ENCODE measurements at regions not wholly inside any gene's neighbourhood (a gene's known extent, or its start where the extent isn't known, plus 50 kb on each side); places are given as distances from the start of the nearest gene placed in this dataset.

GRCh38 chr3:164890061-164890460 is 188.2 kb downstream of the SI start:
- H3K27me3 ChIP-seq: no peaks in the 10 kb centered on the region
- DNase-seq (no peak), ATAC-seq (ENCODE audit: low FRiP score in 2 of 2) (no peak)
- H3K9me3 ChIP-seq: peaks cover 0 to 20% (median 0%) of the 10 kb centered on the region in 4 donors
- H3K4me3 ChIP-seq: no peak overlapping the region
- no peak for TF ChIP-seq CTCF (IDR thresholded peaks at IDR 0.05)
- no peak for TF ChIP-seq EP300 (IDR thresholded peaks at IDR 0.05)
- TF ChIP-seq POLR2AphosphoS5 (IDR thresholded peaks at IDR 0.05): no peak
- TF ChIP-seq POLR2A (IDR thresholded peaks at IDR 0.05): no peak
- H3K36me3 ChIP-seq: no peaks in the 10 kb centered on the region
- H3K27ac ChIP-seq: no peak overlapping the region
- no peaks in the 10 kb centered on the region for H3K4me1 ChIP-seq

GRCh38 chr3:164883171-164883570 is 195.1 kb downstream of the SI start:
- no peaks in the 10 kb centered on the region for H3K27me3 ChIP-seq
- H3K36me3 ChIP-seq: no peaks in the 10 kb centered on the region
- DNase-seq (no peak), ATAC-seq (ENCODE audit: low FRiP score in 2 of 2) (no peak)
- no peak overlapping the region for H3K27ac ChIP-seq
- no peak overlapping the region for H3K4me3 ChIP-seq
- no peak for TF ChIP-seq POLR2A (IDR thresholded peaks at IDR 0.05)
- no peak for TF ChIP-seq EP300 (IDR thresholded peaks at IDR 0.05)
- TF ChIP-seq CTCF (IDR thresholded peaks at IDR 0.05): no peak
- no peak for TF ChIP-seq POLR2AphosphoS5 (IDR thresholded peaks at IDR 0.05)
- peaks cover 0 to 12% (median 0%) of the 10 kb centered on the region in 4 donors for H3K9me3 ChIP-seq
- no peaks in the 10 kb centered on the region for H3K4me1 ChIP-seq

GRCh38 chr3:164879201-164879600 is 199.1 kb downstream of the SI start:
- no peaks in the 10 kb centered on the region for H3K4me1 ChIP-seq
- ATAC-seq (ENCODE audit: low FRiP score in 2 of 2): no peak
- no peak overlapping the region for H3K27ac ChIP-seq
- no peak overlapping the region for H3K4me3 ChIP-seq
- WGBS, 2 donors: 63 to 64% methylated on average over 4 of the region's 4 CpGs
- TF ChIP-seq CTCF (IDR thresholded peaks at IDR 0.05): no peak
- no peak for TF ChIP-seq POLR2AphosphoS5 (IDR thresholded peaks at IDR 0.05)
- no peak for TF ChIP-seq EP300 (IDR thresholded peaks at IDR 0.05)
- no peak for TF ChIP-seq POLR2A (IDR thresholded peaks at IDR 0.05)
- H3K36me3 ChIP-seq: no peaks in the 10 kb centered on the region
- no peaks in the 10 kb centered on the region for H3K9me3 ChIP-seq
- H3K27me3 ChIP-seq: no peaks in the 10 kb centered on the region
- no peak for DNase-seq

GRCh38 chr3:164864454-164864853 is 213.8 kb downstream of the SI start:
- no peaks in the 10 kb centered on the region for H3K4me1 ChIP-seq
- 0 to 83% methylated on average over 1 of the region's 1 CpG for WGBS, 2 donors
- TF ChIP-seq POLR2A (IDR thresholded peaks at IDR 0.05) (no peak), EP300 (IDR thresholded peaks at IDR 0.05) (no peak), CTCF (IDR thresholded peaks at IDR 0.05) (no peak), POLR2AphosphoS5 (IDR thresholded peaks at IDR 0.05) (no peak)
- ATAC-seq (ENCODE audit: low FRiP score in 2 of 2) (no peak), DNase-seq (no peak)
- no peak overlapping the region for H3K4me3 ChIP-seq
- H3K27ac ChIP-seq: no peak overlapping the region
- no peaks in the 10 kb centered on the region for H3K9me3 ChIP-seq
- H3K36me3 ChIP-seq: no peaks in the 10 kb centered on the region
- no peaks in the 10 kb centered on the region for H3K27me3 ChIP-seq

GRCh38 chr3:164852866-164853265 is 225.4 kb downstream of the SI start:
- H3K36me3 ChIP-seq: no peaks in the 10 kb centered on the region
- ATAC-seq (ENCODE audit: low FRiP score in 2 of 2) (no peak), DNase-seq (no peak)
- 16 to 41% methylated on average over 1 of the region's 1 CpG for WGBS, 2 donors
- H3K27me3 ChIP-seq: no peaks in the 10 kb centered on the region
- H3K27ac ChIP-seq: no peak overlapping the region
- no peaks in the 10 kb centered on the region for H3K4me1 ChIP-seq
- H3K4me3 ChIP-seq: no peak overlapping the region
- no peaks in the 10 kb centered on the region for H3K9me3 ChIP-seq
- no peak for TF ChIP-seq CTCF (IDR thresholded peaks at IDR 0.05)
- no peak for TF ChIP-seq POLR2A (IDR thresholded peaks at IDR 0.05)
- TF ChIP-seq POLR2AphosphoS5 (IDR thresholded peaks at IDR 0.05): no peak
- no peak for TF ChIP-seq EP300 (IDR thresholded peaks at IDR 0.05)
